ENCODE measurements at regions not wholly inside any gene's neighbourhood (a gene's known extent, or its start where the extent isn't known, plus 50 kb on each side); places are given as distances from the start of the nearest gene placed in this dataset.

- TF ChIP-seq CTCF (IDR thresholded peaks at IDR 0.05): no peak
- no peak for TF ChIP-seq POLR2AphosphoS5 (IDR thresholded peaks at IDR 0.05)
- TF ChIP-seq POLR2A (IDR thresholded peaks at IDR 0.05): no peak
Observed at GRCh38 chr18:1039421-1039820, 134.8 kb downstream of the ADCYAP1 start.

Measured in stomach (tissue), 4 donors.